WTC11 (cell line): ENCODE measurements at regions not wholly inside any gene's neighbourhood (a gene's known extent, or its start where the extent isn't known, plus 50 kb on each side); places are given as distances from the start of the nearest gene placed in this dataset.

ENCODE experiments used
- ATAC-seq: fragments of 200-7000 bp; cut with Tn5 transposase; 2 replicates; pipeline ENCODE4 v1.10.0; 2021; ENCODE audit warnings: mild to moderate bottlenecking, moderate library complexity
- CTCF ChIA-PET: fragments of 300-600 bp; sonication (Branson Sonifier 250); formaldehyde crosslinking; loops from one replicate; lab custom pipeline; 2021; ENCODE audit warnings: antibody characterized with exemption; lab: Charles Lee
- POLR2A ChIA-PET: fragments of 350-600 bp; sonication (Branson Sonifier 250); formaldehyde crosslinking; loops from one replicate; lab custom pipeline; 2021; ENCODE audit warnings: antibody characterized with exemption; lab: Charles Lee
- DNase-seq: peaks from one replicate; pipeline ENCODE4 v3.0.0; 2021; ENCODE audit warnings: low spot score
- H3K27ac Mint-ChIP-seq: 2 replicates; pipeline ENCODE4 v1.8.0; 2021; ENCODE audit warnings: mixed read lengths
- H3K27me3 Mint-ChIP-seq: 2 replicates; pipeline ENCODE4 v1.8.0; 2021; ENCODE audit warnings: low read depth, mild to moderate bottlenecking, moderate library complexity, mixed read lengths
- H3K36me3 Mint-ChIP-seq: 2 replicates; pipeline ENCODE4 v1.8.0; 2021; ENCODE audit warnings: mixed read lengths
- H3K4me1 Mint-ChIP-seq: 2 replicates; pipeline ENCODE4 v1.8.0; 2022; ENCODE audit warnings: mixed read lengths
- H3K4me3 Mint-ChIP-seq: 2 replicates; pipeline ENCODE4 v1.8.0; 2021; ENCODE audit warnings: mild to moderate bottlenecking, moderate library complexity, mixed read lengths
- H3K9me3 Mint-ChIP-seq: 2 replicates; pipeline ENCODE4 v1.8.0; 2021; ENCODE audit warnings: mixed read lengths
- CTCF ChIP-seq: fragments of 200-600 bp; IDR thresholded peaks from 2 replicates; pipeline ENCODE4 v1.8.0; 2022; ENCODE audit warnings: antibody characterized with exemption
- E2F1 ChIP-seq: sonication (generic); formaldehyde crosslinking; IDR thresholded peaks from 2 replicates; pipeline ENCODE4 v1.8.0; 2022; ENCODE audit warnings: mild to moderate bottlenecking, missing genetic modification reagents
- GRHL2 ChIP-seq: fragments of 250-450 bp; sonication (Bioruptor Pico); IDR thresholded peaks from 2 replicates; pipeline ENCODE4 v1.8.0; 2022; ENCODE audit warnings: mild to moderate bottlenecking, moderate library complexity; ENCODE audit not compliant: insufficient replicate concordance, severe bottlenecking
- IRF2 ChIP-seq: sonication (generic); formaldehyde crosslinking; IDR thresholded peaks from 2 replicates; pipeline ENCODE4 v1.8.0; 2022; ENCODE audit warnings: low read depth, missing genetic modification reagents, borderline replicate concordance
- NFE2L1 ChIP-seq: sonication (generic); formaldehyde crosslinking; IDR thresholded peaks from 2 replicates; pipeline ENCODE4 v1.8.1; 2023; ENCODE audit warnings: missing genetic modification reagents
- NFYB ChIP-seq: sonication (generic); formaldehyde crosslinking; conservative IDR thresholded peaks from 2 replicates; pipeline ENCODE4 v1.8.0; 2022; ENCODE audit warnings: low read depth, missing genetic modification reagents
- OVOL2 ChIP-seq: fragments of 250-450 bp; sonication (Bioruptor Pico); IDR thresholded peaks from 2 replicates; pipeline ENCODE4 v1.9.0; 2021; ENCODE audit warnings: mild to moderate bottlenecking, borderline replicate concordance
- SMAD4 ChIP-seq: sonication (generic); formaldehyde crosslinking; IDR thresholded peaks from 2 replicates; pipeline ENCODE4 v1.8.0; 2022; ENCODE audit warnings: mild to moderate bottlenecking, missing genetic modification reagents
- TEAD4 ChIP-seq: sonication (generic); formaldehyde crosslinking; IDR thresholded peaks from 2 replicates; pipeline ENCODE4 v1.8.0; 2022; ENCODE audit warnings: mild to moderate bottlenecking, missing genetic modification reagents
- USF2 ChIP-seq: sonication (generic); formaldehyde crosslinking; IDR thresholded peaks from 2 replicates; pipeline ENCODE4 v1.8.1; 2023; ENCODE audit warnings: mild to moderate bottlenecking, missing genetic modification reagents, moderate library complexity
- ZNF121 ChIP-seq: sonication (generic); formaldehyde crosslinking; IDR thresholded peaks from 2 replicates; pipeline ENCODE4 v1.8.0; 2023; ENCODE audit warnings: missing genetic modification reagents
- ZNF423 ChIP-seq: fragments of 250-450 bp; sonication (Bioruptor Pico); IDR thresholded peaks from 2 replicates; pipeline ENCODE4 v2.1.2; 2022; ENCODE audit warnings: mild to moderate bottlenecking, moderate library complexity
- ZSCAN18 ChIP-seq: fragments of 250-450 bp; sonication (Bioruptor Pico); IDR thresholded peaks from 2 replicates; pipeline ENCODE4 v2.1.2; 2022; ENCODE audit warnings: mild to moderate bottlenecking, moderate library complexity
- TF ChIP-seq, protein P1 (sequence below): sonication (generic); formaldehyde crosslinking; IDR thresholded peaks from 2 replicates; pipeline ENCODE4 v1.8.1; 2023; ENCODE audit warnings: mild to moderate bottlenecking, missing genetic modification reagents
- TF ChIP-seq, protein P2 (sequence below): sonication (generic); formaldehyde crosslinking; IDR thresholded peaks from 2 replicates; pipeline ENCODE4 v1.8.1; 2023; ENCODE audit warnings: mild to moderate bottlenecking, missing genetic modification reagents, moderate library complexity
- TF ChIP-seq, protein P3 (sequence below): sonication (generic); formaldehyde crosslinking; IDR thresholded peaks from 2 replicates; pipeline ENCODE4 v1.8.1; 2022; ENCODE audit warnings: low read depth, missing genetic modification reagents, borderline replicate concordance
- TF ChIP-seq, protein P4 (sequence below): sonication (generic); formaldehyde crosslinking; IDR thresholded peaks from 2 replicates; pipeline ENCODE4 v1.8.1; 2023; ENCODE audit warnings: mild to moderate bottlenecking, moderate library complexity, missing genetic modification reagents

GRCh38 chr9:14487547-14488185 lies 173.7 kb upstream of the NFIB start (continued):
- TF ChIP-seq, protein P1, sequence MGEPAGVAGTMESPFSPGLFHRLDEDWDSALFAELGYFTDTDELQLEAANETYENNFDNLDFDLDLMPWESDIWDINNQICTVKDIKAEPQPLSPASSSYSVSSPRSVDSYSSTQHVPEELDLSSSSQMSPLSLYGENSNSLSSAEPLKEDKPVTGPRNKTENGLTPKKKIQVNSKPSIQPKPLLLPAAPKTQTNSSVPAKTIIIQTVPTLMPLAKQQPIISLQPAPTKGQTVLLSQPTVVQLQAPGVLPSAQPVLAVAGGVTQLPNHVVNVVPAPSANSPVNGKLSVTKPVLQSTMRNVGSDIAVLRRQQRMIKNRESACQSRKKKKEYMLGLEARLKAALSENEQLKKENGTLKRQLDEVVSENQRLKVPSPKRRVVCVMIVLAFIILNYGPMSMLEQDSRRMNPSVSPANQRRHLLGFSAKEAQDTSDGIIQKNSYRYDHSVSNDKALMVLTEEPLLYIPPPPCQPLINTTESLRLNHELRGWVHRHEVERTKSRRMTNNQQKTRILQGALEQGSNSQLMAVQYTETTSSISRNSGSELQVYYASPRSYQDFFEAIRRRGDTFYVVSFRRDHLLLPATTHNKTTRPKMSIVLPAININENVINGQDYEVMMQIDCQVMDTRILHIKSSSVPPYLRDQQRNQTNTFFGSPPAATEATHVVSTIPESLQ (CRISPR knock-in tag), result no peak

DNA sequence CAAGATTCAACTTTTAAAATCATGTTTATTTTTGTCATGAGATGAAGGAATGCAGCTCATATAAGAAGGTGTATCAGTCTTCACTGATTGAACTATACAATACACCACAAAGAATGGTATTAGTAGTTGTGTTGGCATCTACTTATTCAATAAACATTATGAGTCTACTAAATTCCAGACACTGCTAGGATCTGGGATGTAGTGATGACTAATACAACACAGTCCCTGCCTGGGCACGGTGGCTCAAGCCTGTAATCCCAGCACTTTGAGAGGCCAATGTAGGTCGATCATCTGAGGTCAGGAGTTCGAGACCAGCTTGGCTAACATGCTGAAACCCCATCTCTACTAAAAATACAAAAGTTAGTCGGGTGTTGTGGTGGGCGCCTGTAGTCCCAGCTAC lies 171.4 kb upstream of the NFIB start:
- Mint-ChIP-seq H3K36me3 (0 out of 2 replicates have a peak, but pooled peaks cover 3% of the 10 kb centered on the region), H3K9me3 (peaks cover 16% of the 10 kb centered on the region), H3K27me3 (no peaks in the 10 kb centered on the region), H3K27ac (no peak overlapping the region), H3K4me3 (no peak overlapping the region), H3K4me1 (peaks cover 27% of the 10 kb centered on the region)
- DNase-seq, result no peak
- CTCF ChIA-PET, result no interaction called here
- POLR2A ChIA-PET, result no interaction called here
- ATAC-seq, result no peak
- TF ChIP-seq IRF2 (CRISPR knock-in tag) (no peak), NFE2L1 (CRISPR knock-in tag) (no peak), GRHL2 (CRISPR knock-in tag) (no peak), OVOL2 (no peak)
- TF ChIP-seq, protein P2, sequence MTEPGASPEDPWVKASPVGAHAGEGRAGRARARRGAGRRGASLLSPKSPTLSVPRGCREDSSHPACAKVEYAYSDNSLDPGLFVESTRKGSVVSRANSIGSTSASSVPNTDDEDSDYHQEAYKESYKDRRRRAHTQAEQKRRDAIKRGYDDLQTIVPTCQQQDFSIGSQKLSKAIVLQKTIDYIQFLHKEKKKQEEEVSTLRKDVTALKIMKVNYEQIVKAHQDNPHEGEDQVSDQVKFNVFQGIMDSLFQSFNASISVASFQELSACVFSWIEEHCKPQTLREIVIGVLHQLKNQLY (CRISPR knock-in tag), result no peak

DNA sequence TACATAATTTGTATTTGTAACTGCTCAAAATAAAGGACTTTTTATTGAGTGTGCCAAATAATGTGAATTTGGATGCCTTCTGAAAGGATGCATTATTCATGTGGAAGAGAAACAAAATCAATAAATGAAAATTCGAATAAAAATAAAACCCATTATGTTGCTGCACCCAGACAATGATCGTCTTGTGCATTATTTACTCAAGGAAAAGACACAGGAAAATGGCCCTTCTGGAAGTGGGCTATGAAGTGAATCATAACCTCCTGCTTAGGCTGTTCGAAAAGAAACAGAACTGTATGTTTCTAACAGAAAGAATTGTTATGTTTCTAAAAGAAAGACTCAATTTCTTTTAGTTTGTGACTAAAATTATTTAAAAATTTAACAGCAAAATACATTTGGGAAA lies 168.9 kb upstream of the NFIB start:
- Mint-ChIP-seq H3K4me1 (peaks cover 48% of the 10 kb centered on the region), H3K27me3 (no peaks in the 10 kb centered on the region), H3K36me3 (0 out of 2 replicates have a peak, but pooled peaks cover 3% of the 10 kb centered on the region), H3K4me3 (no peak overlapping the region), H3K27ac (no peak overlapping the region), H3K9me3 (peaks cover 16% of the 10 kb centered on the region)
- POLR2A ChIA-PET, result no interaction called here
- DNase-seq (no peak), ATAC-seq (no peak)
- TF ChIP-seq ZNF423 (no peak), E2F1 (CRISPR knock-in tag) (no peak), CTCF (no peak), NFYB (CRISPR knock-in tag) (no peak), TEAD4 (CRISPR knock-in tag) (no peak), SMAD4 (CRISPR knock-in tag) (no peak), USF2 (CRISPR knock-in tag) (no peak), GRHL2 (CRISPR knock-in tag) (no peak), ZSCAN18 (no peak), ZNF121 (CRISPR knock-in tag) (no peak)
- TF ChIP-seq, protein P3, sequence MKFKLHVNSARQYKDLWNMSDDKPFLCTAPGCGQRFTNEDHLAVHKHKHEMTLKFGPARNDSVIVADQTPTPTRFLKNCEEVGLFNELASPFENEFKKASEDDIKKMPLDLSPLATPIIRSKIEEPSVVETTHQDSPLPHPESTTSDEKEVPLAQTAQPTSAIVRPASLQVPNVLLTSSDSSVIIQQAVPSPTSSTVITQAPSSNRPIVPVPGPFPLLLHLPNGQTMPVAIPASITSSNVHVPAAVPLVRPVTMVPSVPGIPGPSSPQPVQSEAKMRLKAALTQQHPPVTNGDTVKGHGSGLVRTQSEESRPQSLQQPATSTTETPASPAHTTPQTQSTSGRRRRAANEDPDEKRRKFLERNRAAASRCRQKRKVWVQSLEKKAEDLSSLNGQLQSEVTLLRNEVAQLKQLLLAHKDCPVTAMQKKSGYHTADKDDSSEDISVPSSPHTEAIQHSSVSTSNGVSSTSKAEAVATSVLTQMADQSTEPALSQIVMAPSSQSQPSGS (CRISPR knock-in tag), result no peak
- TF ChIP-seq, protein P4, sequence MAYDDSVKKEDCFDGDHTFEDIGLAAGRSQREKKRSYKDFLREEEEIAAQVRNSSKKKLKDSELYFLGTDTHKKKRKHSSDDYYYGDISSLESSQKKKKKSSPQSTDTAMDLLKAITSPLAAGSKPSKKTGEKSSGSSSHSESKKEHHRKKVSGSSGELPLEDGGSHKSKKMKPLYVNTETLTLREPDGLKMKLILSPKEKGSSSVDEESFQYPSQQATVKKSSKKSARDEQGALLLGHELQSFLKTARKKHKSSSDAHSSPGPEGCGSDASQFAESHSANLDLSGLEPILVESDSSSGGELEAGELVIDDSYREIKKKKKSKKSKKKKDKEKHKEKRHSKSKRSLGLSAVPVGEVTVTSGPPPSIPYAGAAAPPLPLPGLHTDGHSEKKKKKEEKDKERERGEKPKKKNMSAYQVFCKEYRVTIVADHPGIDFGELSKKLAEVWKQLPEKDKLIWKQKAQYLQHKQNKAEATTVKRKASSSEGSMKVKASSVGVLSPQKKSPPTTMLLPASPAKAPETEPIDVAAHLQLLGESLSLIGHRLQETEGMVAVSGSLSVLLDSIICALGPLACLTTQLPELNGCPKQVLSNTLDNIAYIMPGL (CRISPR knock-in tag), result no peak
- CTCF ChIA-PET, result interaction anchor here (1.2 kb wide), 1 partner anchor 18 kb away, joined by 5 read pairs; no protein-coding TSS in a partner anchor
